GM10266 (cell line): ENCODE measurements at regions not wholly inside any gene's neighbourhood (a gene's known extent, or its start where the extent isn't known, plus 50 kb on each side); places are given as distances from the start of the nearest gene placed in this dataset.
"Not testable (repeated sequence)": the region's sequence is repeated elsewhere in the genome, so short reads cannot be mapped to it uniquely, and the experiment has no call there.

Experiments
- DNase-seq: peaks from one replicate; pipeline ENCODE4 v3.0.0; 2012; ENCODE audit errors: extremely low spot score
- TF ChIP-seq, protein P1 (sequence below): IDR thresholded peaks from 2 replicates; pipeline ENCODE4 v1.5.1; 2012; ENCODE audit warnings: mild to moderate bottlenecking, low read depth; ENCODE audit not compliant: control insufficient read depth, insufficient read depth; ENCODE audit errors: missing control alignments

DNA sequence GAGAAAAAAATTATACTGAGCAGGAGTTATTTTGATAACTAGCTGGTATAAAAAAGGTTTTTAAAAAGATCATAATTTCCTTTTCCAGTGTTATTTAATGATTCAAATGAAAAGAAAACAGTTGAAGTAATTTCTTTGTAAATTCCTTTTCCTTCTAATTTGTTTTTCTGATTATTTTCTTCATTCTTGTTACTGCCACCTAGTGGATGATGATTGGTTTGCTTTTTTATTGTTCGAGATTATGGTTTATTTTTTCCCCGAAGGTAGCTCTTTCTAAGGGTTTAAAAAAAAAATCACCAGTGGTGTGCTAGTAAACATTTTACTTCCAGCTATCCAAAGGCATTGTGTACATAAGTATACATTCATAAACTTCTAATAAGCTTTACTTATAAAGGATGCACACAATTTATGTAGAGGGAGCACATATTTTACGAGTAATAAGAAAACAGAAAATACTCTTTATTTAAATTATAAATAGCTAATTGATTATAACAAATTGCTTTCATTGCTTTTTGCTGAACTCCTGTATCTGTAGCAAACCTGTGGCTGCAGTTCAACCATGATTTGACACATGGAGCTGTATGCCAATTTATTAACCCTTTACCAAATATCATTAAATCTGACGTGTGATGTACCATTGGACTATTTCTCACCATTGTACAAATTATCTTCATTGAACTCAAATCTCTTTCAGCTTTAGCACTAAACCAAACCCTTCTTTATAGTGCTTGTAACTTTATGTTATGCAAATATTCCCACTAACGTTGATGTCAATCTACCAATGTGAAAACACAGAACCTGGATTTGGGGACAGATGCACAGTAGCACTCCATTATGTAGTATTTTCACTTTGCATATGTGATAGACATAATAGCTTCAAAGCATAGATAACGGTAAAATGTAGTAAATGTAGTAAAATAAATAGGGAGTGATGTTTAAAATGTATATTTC, 97.8 kb upstream of the ANK2 start:
- peak; percentile 17 for DNase-seq
- TF ChIP-seq, protein P1, sequence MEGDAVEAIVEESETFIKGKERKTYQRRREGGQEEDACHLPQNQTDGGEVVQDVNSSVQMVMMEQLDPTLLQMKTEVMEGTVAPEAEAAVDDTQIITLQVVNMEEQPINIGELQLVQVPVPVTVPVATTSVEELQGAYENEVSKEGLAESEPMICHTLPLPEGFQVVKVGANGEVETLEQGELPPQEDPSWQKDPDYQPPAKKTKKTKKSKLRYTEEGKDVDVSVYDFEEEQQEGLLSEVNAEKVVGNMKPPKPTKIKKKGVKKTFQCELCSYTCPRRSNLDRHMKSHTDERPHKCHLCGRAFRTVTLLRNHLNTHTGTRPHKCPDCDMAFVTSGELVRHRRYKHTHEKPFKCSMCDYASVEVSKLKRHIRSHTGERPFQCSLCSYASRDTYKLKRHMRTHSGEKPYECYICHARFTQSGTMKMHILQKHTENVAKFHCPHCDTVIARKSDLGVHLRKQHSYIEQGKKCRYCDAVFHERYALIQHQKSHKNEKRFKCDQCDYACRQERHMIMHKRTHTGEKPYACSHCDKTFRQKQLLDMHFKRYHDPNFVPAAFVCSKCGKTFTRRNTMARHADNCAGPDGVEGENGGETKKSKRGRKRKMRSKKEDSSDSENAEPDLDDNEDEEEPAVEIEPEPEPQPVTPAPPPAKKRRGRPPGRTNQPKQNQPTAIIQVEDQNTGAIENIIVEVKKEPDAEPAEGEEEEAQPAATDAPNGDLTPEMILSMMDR, result peak; percentile 61

DNA sequence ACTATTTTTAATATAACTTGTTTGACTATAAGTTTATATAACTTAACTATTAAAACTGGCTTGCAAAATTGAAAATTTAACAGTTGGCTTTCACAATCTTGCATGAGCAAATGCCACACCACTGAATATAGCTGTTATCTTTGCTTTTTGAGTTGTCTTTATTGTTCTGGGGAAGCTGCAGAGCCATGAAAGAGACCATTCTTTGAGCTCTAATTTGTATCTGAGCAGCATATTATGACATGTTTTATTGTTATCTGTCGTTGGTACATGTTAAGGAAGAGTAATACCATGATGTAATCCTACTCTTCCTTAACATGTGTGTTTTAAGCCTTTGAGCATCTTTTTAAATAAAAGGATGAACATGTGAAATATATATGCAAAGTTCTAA, 97.1 kb upstream of the ANK2 start:
- TF ChIP-seq, protein P1, result no peak
- no peak for DNase-seq

DNA sequence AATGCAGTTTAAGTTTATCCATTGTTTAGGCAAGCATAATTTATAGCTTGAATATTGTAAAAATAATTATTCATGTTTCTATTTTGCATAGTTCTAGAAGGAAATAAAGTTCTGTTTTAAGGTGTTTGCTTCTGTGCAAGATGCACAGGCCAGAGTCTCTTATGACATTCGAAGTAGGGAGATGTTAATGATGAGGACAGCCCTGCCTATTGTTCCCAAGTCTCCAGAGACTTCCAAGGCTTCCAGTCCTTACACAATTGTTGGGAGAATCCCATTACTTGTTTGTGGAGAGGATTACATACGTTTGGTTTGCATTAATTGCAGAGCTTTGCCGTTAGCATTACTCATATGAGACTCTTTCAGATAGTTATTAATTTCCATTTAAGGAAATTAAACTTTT, 96.2 kb upstream of the ANK2 start:
- DNase-seq, result no peak
- TF ChIP-seq, protein P1, result no peak

DNA sequence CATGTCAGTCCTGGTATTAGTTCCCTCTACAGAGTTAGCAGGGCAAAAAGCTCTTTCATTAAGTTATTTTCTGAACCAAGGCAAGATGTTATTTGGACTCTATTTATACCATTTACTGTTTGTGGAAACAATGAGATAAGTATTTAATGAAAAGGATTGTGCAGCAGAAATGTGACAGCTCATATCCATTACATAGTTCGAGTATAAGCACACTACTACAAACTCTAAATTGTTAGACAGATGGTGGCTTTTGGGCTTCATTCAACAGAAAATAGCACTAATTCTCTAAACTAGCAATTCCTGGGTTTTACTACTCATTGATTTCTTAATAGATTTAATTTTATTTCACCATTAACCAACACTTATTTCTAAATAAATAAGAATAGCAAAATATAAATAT, 95.2 kb upstream of the ANK2 start:
- TF ChIP-seq, protein P1, result no peak
- no peak for DNase-seq

DNA sequence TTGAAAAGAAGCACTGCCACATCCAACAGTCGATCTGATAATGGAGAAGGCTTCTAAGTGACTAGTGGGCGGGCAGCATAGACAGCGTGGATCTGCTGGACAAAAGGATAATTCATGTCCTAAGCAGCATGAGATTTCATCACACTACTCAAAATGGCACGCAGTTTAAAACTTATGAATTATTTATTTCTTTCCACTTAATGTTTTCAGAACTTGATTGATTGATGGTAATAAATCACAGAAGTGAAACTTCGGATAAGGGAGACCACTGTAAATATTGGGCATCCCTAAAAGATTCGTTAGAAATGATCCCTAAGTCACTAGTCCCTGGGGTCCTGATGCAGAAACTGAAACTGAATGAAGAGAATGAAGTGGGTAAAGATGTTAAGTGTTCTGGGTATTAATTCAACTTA, 93.0 kb upstream of the ANK2 start:
- DNase-seq, result no peak
- TF ChIP-seq, protein P1, result no peak

DNA sequence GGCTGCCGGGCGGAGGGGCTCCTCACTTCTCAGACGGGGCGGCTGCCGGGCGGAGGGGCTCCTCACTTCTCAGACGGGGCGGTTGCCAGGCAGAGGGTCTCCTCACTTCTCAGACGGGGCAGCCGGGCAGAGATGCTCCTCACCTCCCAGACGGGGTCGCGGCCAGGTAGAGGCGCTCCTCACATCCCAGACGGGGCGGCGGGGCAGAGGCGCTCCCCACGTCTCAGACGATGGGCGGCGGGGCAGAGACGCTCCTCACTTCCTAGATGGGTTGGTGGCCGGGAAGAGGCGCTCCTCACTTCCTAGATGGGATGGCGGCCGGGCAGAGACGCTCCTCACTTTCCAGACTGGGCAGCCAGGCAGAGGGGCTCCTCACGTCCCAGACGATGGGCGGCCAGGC, 91.7 kb upstream of the ANK2 start:
- DNase-seq, result not testable (repeated sequence)

DNA sequence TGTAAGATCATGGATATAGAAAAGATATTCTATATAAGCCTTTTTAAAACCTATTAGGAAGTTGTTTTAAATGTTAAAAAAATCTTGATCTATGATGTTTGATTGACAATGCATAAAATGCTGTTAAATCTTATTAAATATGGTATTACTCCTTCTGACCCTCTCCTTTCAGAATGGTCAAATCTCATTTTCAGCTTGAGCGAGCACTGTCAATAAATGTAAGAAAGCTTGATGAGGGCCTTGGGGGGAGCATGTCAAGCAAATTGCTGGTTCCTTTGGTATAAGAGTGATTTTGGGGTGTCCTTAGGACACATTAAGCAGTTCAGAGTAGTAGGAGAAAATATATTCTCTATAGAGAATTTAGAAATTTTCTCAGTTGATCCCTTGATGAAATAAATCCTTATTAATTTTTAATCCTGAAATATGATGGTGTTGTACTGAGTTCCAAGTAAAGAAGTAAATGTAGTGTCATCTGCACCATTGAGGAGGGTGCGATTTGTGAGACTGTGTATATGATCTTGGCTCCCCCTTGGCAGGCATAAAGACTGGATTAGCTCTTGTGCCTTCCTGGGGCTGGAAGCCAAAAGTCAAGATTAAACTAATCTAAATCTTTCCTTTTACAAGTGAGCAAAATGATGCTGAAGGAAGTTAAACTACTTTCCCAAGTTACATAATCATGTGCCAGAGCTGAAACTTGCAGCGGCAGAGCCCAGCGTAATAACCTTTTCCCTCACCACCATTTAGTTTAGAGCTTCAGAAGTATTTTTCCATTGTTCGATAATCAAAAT, 82.6 kb upstream of the ANK2 start:
- no peak for DNase-seq
- TF ChIP-seq, protein P1, result no peak
